Natural killer cell (primary cell): ENCODE measurements at regions not wholly inside any gene's neighbourhood (a gene's known extent, or its start where the extent isn't known, plus 50 kb on each side); places are given as distances from the start of the nearest gene placed in this dataset.

Experiments used
- ATAC-seq, 3 donors: fragments of 150-1000 bp in 2 of 3; fragments of 200-7000 bp in 1 of 3; cut with Tn5 transposase; 1 replicate in 1 of 3; 2 replicates in 2 of 3; pipeline ENCODE4 v1.10.0; 2021; ENCODE audit warnings: mild to moderate bottlenecking in 2 of 3, moderate library complexity in 2 of 3
- DNase-seq, 2 donors: peaks; one replicate each; pipeline versions ENCODE4 v3.0.0 to v3.0.0-alpha.2; 2013 to 2021; ENCODE audit warnings: mixed read lengths in 1 of 2
- H3K27ac ChIP-seq: one replicate; pipeline ENCODE4 v1.5.1; 2013; ENCODE audit warnings: mild to moderate bottlenecking, low read length
- H3K27me3 ChIP-seq: one replicate; pipeline ENCODE4 v1.6.1; 2013; ENCODE audit warnings: low read length; ENCODE audit not compliant: control insufficient read depth, insufficient read depth
- H3K36me3 ChIP-seq: one replicate; pipeline ENCODE4 v1.6.1; 2013; ENCODE audit warnings: low read length; ENCODE audit not compliant: control insufficient read depth, insufficient read depth
- H3K4me1 ChIP-seq: one replicate; pipeline ENCODE4 v1.6.1; 2013; ENCODE audit warnings: low read length; ENCODE audit not compliant: control insufficient read depth, insufficient read depth
- H3K4me3 ChIP-seq: one replicate; pipeline ENCODE4 v1.5.1; 2013; ENCODE audit warnings: low read length
- H3K9me3 ChIP-seq: one replicate; pipeline ENCODE4 v1.6.1; 2013; ENCODE audit warnings: low read length; ENCODE audit not compliant: control insufficient read depth, insufficient read depth
- H3K27ac Mint-ChIP-seq, 2 donors: one replicate each; pipeline ENCODE4 v1.8.0; 2022; ENCODE audit warnings: mild to moderate bottlenecking in 2 of 2, mixed read lengths in 2 of 2, moderate library complexity in 1 of 2
- H3K27me3 Mint-ChIP-seq, 2 donors: one replicate each; pipeline ENCODE4 v1.8.0; 2022; ENCODE audit warnings: low read depth in 2 of 2, mixed read lengths in 2 of 2
- H3K36me3 Mint-ChIP-seq: one replicate; pipeline ENCODE4 v1.8.0; 2022; ENCODE audit warnings: mixed read lengths
- H3K4me1 Mint-ChIP-seq, 2 donors: one replicate each; pipeline ENCODE4 v1.8.0; 2022; ENCODE audit warnings: mixed read lengths in 2 of 2
- H3K4me3 Mint-ChIP-seq: one replicate; pipeline ENCODE4 v1.8.0; 2022; ENCODE audit warnings: mild to moderate bottlenecking, moderate library complexity, mixed read lengths
- H3K9me3 Mint-ChIP-seq, 2 donors: one replicate each; pipeline ENCODE4 v1.8.0; 2022; ENCODE audit warnings: mixed read lengths in 2 of 2
- WGBS: methylation state at CpG from one replicate; pipeline ENCODE4 v1.1.7; 2013; ENCODE audit warnings: missing lambda C conversion rate; ENCODE audit not compliant: insufficient coverage; 5-methylcytosine and 5-hydroxymethylcytosine counted together
- intact Hi-C: fragments of 100-400 bp; cut with micrococcal nuclease; formaldehyde crosslinking; loops from one replicate; pipeline ENCODE4 v1.14.2; 2022
- TF ChIP-seq, protein P1 (sequence below): fragments of 200-600 bp; IDR thresholded peaks from one replicate; pipeline ENCODE4 v1.8.0; 2022; ENCODE audit warnings: antibody characterized with exemption

DNA sequence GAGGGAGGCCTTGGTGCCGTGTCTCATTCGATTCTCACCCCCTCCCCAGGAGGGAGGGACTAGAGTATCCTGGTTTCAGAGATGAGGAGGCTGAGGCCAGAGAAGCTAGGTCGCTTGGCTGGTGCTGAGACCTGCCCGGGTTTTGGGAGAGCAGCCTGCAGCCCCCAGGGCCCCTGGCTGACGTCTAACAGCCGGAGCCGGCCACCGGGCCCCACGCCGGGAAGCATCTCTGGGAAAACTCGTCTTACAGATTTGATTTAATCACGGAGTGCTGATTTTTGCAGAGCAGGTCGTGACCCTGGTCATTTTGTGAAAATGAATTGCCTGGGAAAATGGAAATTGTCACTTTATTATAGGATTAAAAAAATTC lies 97.5 kb downstream of the MICALL2 start:
- H3K27me3 Mint-ChIP-seq = peaks cover 0 to 4% of the 10 kb centered on the region in 2 donors
- no peaks in the 10 kb centered on the region for H3K36me3 Mint-ChIP-seq
- ATAC-seq = no peak

DNA sequence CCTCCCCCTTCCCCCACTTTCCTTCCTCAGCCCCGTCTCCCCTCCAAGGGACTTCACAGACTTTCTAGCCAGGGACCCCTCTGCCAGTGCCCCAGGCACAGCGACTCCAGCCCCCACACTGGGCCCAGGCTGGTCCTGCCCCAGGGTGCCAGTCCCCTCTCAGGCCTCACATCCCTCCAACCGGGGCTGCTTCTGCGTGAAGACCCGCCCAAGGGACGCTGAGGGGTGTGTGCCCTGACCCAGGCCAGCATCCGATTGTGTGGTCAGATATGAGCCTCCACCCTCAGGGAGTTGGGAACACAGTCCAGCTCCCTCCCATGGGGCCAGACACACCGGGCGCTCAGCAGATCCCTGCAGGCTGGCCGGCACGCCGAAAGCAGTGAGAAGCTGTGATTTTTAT lies 97.0 kb downstream of the MICALL2 start:
- Mint-ChIP-seq H3K27ac (no peak overlapping the region), H3K27me3 (peaks cover 3 to 5% of the 10 kb centered on the region in 2 donors), H3K36me3 (no peaks in the 10 kb centered on the region), H3K4me3 (no peak overlapping the region), H3K4me1 (no peaks in the 10 kb centered on the region), H3K9me3 (no peaks in the 10 kb centered on the region)
- H3K4me1 ChIP-seq = no peaks in the 10 kb centered on the region
- H3K4me3 ChIP-seq = no peak overlapping the region
- no peaks in the 10 kb centered on the region for H3K36me3 ChIP-seq
- H3K27me3 ChIP-seq = no peaks in the 10 kb centered on the region
- H3K9me3 ChIP-seq = no peaks in the 10 kb centered on the region
- TF ChIP-seq, protein P1, sequence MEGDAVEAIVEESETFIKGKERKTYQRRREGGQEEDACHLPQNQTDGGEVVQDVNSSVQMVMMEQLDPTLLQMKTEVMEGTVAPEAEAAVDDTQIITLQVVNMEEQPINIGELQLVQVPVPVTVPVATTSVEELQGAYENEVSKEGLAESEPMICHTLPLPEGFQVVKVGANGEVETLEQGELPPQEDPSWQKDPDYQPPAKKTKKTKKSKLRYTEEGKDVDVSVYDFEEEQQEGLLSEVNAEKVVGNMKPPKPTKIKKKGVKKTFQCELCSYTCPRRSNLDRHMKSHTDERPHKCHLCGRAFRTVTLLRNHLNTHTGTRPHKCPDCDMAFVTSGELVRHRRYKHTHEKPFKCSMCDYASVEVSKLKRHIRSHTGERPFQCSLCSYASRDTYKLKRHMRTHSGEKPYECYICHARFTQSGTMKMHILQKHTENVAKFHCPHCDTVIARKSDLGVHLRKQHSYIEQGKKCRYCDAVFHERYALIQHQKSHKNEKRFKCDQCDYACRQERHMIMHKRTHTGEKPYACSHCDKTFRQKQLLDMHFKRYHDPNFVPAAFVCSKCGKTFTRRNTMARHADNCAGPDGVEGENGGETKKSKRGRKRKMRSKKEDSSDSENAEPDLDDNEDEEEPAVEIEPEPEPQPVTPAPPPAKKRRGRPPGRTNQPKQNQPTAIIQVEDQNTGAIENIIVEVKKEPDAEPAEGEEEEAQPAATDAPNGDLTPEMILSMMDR = no peak
- DNase-seq (no peak), ATAC-seq (no peak)
- intact Hi-C loops = no loop called here
- 80% methylated on average over 12 of the region's 12 CpGs for WGBS
- no peak overlapping the region for H3K27ac ChIP-seq

More for the DNA sequence above, 97.5 kb downstream of the MICALL2 start:
- Mint-ChIP-seq H3K9me3 (no peaks in the 10 kb centered on the region), H3K27ac (no peak overlapping the region), H3K4me1 (no peaks in the 10 kb centered on the region), H3K4me3 (no peak overlapping the region)
- Histone ChIP-seq H3K27me3 (no peaks in the 10 kb centered on the region), H3K4me3 (no peak overlapping the region), H3K4me1 (no peaks in the 10 kb centered on the region), H3K27ac (no peak overlapping the region), H3K36me3 (no peaks in the 10 kb centered on the region), H3K9me3 (no peaks in the 10 kb centered on the region)
- DNase-seq = no peak
- intact Hi-C loops = no loop called here
- WGBS = 71% methylated on average over 11 of the region's 13 CpGs
- TF ChIP-seq, protein P1 = no peak

DNA sequence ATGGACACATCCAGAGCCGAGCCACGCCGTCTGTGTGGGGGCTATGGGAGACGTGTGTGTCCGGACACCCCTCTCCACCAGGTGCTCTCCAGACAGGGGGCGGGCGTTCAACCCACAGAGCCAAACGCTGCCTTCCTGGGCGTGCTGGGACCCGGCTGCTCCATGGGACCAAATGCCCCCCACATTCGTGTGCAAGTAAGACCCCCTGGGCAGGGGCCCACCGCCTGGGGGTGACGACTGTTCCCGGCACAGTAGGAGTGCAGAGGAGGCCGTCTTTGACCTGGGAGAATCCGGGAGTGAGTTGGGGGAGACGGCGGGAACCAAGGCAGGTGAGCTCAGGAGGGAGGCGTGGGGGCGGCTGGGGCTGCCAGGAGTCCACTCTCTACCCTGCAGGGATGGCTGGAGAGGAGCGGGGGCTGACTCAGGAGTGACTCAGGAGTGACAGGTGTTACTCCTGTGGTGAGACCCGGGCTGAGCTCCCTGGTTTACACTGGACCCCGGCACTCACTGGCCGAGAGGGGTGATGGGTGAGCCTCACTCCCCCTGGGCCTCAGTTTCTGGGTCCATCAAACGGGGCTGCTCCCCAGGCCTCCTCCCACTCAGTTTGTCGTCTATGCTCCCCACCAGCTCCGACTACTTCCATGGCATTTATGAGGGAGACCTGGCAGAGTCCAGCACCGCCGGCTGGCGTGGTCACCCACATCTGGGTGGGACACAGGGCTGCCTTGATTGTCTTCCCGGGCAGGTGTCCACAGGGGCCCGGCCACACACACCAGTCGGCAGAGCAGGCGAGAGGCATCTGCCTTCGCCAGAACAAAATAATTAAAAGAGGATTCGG lies 95.0 kb downstream of the MICALL2 start:
- Histone ChIP-seq H3K27ac (no peak overlapping the region), H3K9me3 (no peaks in the 10 kb centered on the region), H3K4me1 (no peaks in the 10 kb centered on the region), H3K27me3 (peaks cover 7% of the 10 kb centered on the region), H3K4me3 (no peak overlapping the region), H3K36me3 (no peaks in the 10 kb centered on the region)
- Mint-ChIP-seq H3K4me3 (no peak overlapping the region), H3K4me1 (peaks cover 0 to 5% of the 10 kb centered on the region in 2 donors), H3K9me3 (no peaks in the 10 kb centered on the region), H3K36me3 (no peaks in the 10 kb centered on the region), H3K27me3 (peaks cover 16 to 18% of the 10 kb centered on the region in 2 donors), H3K27ac (no peak overlapping the region)
- DNase-seq = no peak
- intact Hi-C loops = no loop called here
- TF ChIP-seq, protein P1 = no peak
- no peak for ATAC-seq
- 80% methylated on average over 36 of the region's 36 CpGs for WGBS
